ENCODE measurements at regions not wholly inside any gene's neighbourhood (a gene's known extent, or its start where the extent isn't known, plus 50 kb on each side); places are given as distances from the start of the nearest gene placed in this dataset.
"Not testable (repeated sequence)": the region's sequence is repeated elsewhere in the genome, so short reads cannot be mapped to it uniquely, and the experiment has no call there.

DNA sequence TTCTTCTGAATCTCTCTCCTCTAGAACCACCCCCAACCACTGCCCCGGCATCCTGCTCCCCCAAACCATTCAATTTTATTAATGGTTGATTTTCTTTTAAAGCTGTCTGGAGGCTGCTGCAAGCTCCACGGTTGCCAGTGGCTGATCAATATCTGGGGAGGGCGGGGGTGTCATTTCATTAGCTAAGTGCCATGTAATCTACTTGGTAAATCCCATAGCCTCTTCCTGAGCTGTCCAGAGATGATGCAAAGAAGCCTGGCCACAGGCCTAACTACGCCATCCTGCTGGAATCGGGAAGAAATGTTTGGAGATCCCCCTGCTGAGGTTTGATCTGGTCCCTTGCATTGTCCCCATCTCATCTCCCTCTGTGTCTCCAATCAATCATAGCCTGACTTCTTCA, 440.1 kb downstream of the MIAT start:
- Mint-ChIP-seq H3K9me3 (no peaks in the 10 kb centered on the region), H3K27me3 (peaks cover 36% of the 10 kb centered on the region), H3K36me3 (ENCODE audit: low read depth) (no peaks in the 10 kb centered on the region), H3K4me3 (no peak overlapping the region), H3K4me1 (ENCODE audit: low read depth) (peaks cover 4% of the 10 kb centered on the region), H3K27ac (no peak overlapping the region)
- intact Hi-C loops (cut with micrococcal nuclease): no loop called here

- no peak overlapping the region for H3K27ac Mint-ChIP-seq
- H3K27me3 Mint-ChIP-seq: peaks cover 41% of the 10 kb centered on the region
- no peaks in the 10 kb centered on the region for H3K36me3 Mint-ChIP-seq (ENCODE audit: low read depth)
- no peaks in the 10 kb centered on the region for H3K9me3 Mint-ChIP-seq
- no peak overlapping the region for H3K4me3 Mint-ChIP-seq
- peaks cover 4% of the 10 kb centered on the region for H3K4me1 Mint-ChIP-seq (ENCODE audit: low read depth)
- intact Hi-C loops (cut with micrococcal nuclease): no loop called here
These were observed 440.5 kb downstream of the MIAT start for GRCh38 chr22:27097933-27098332.

GRCh38 chr22:27099946-27100722, 442.7 kb downstream of the MIAT start:
- Mint-ChIP-seq H3K9me3 (no peaks in the 10 kb centered on the region), H3K4me3 (no peak overlapping the region), H3K27ac (no peak overlapping the region), H3K36me3 (ENCODE audit: low read depth) (no peaks in the 10 kb centered on the region), H3K27me3 (peaks cover 46% of the 10 kb centered on the region), H3K4me1 (ENCODE audit: low read depth) (peaks cover 4% of the 10 kb centered on the region)
- intact Hi-C loops (cut with micrococcal nuclease): no loop called here

DNA sequence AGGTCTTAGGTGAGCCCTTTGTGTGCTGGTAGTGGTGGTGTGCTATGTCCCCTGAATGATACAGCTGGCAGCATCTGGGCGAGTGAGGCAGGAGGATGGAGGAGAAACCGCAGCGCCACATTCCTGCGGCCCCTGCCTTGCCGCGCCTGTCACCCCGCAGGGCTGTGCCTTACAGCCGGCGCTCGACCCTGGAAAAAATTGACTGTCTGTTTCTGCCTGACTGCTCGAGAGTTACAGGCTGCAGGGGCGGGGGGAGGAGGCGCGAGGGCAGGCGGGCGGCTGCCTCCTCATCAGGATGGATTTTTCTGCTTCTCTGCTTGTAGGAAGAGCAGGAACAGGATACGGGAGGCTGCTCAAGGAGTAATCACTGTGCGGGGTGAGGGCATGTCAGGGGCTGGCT, 443.4 kb downstream of the MIAT start:
- intact Hi-C loops (cut with micrococcal nuclease): no loop called here
- Mint-ChIP-seq H3K27me3 (peaks cover 49% of the 10 kb centered on the region), H3K4me3 (no peak overlapping the region)

DNA sequence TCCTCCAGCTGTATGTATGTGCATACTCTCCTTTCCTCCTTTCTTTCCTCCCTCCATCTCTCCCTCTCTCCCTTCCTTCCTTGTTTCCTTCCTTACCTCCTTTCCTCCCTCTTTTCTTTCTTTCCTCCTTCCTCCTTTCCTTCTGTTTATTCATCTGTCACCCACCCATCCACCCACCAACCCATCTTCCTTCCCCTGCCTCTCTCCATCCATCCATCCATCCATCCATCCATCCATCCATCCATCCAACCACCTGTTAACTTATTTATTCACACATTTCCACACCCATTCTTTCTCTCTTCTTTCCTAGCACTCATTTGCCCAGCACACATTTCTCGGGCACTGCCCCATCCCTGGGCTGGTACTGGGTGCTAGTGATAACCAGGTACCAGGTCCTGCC, 443.9 kb downstream of the MIAT start:
- Mint-ChIP-seq H3K27ac (no peak overlapping the region), H3K27me3 (peaks cover 49% of the 10 kb centered on the region)
- intact Hi-C loops (cut with micrococcal nuclease): no loop called here

More for the DNA sequence above, 443.4 kb downstream of the MIAT start:
- no peaks in the 10 kb centered on the region for H3K9me3 Mint-ChIP-seq
- H3K36me3 Mint-ChIP-seq (ENCODE audit: low read depth): no peaks in the 10 kb centered on the region
- peaks cover 4% of the 10 kb centered on the region for H3K4me1 Mint-ChIP-seq (ENCODE audit: low read depth)
- no peak overlapping the region for H3K27ac Mint-ChIP-seq

DNA sequence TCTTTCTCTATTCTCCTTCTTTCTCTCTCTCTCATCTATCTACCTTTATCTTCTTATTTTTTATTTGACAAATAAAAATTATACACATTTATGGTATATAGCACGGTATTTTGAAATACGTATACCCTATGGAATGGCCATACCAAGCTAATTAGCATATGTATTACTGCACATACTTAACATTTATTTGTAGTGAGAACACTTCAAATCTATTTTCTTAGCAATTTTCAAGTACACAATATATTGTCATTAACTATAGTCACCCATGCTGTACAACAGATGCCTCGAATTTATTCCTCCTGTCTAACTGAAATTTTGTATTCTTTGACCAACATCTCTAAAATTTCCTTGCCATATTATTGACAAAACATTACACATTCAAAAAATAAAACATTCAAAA, 447.1 kb downstream of the MIAT start:
- H3K9me3 Mint-ChIP-seq: no peaks in the 10 kb centered on the region
- peaks cover 13% of the 10 kb centered on the region for H3K4me1 Mint-ChIP-seq (ENCODE audit: low read depth)
- no peaks in the 10 kb centered on the region for H3K36me3 Mint-ChIP-seq (ENCODE audit: low read depth)
- H3K27ac Mint-ChIP-seq: no peak overlapping the region
- intact Hi-C loops (cut with micrococcal nuclease): no loop called here
- H3K4me3 Mint-ChIP-seq: no peak overlapping the region
- H3K27me3 Mint-ChIP-seq: peaks cover 42% of the 10 kb centered on the region

More for the DNA sequence above, 443.9 kb downstream of the MIAT start:
- no peaks in the 10 kb centered on the region for H3K9me3 Mint-ChIP-seq
- no peaks in the 10 kb centered on the region for H3K36me3 Mint-ChIP-seq (ENCODE audit: low read depth)
- no peak overlapping the region for H3K4me3 Mint-ChIP-seq
- peaks cover 4% of the 10 kb centered on the region for H3K4me1 Mint-ChIP-seq (ENCODE audit: low read depth)

DNA sequence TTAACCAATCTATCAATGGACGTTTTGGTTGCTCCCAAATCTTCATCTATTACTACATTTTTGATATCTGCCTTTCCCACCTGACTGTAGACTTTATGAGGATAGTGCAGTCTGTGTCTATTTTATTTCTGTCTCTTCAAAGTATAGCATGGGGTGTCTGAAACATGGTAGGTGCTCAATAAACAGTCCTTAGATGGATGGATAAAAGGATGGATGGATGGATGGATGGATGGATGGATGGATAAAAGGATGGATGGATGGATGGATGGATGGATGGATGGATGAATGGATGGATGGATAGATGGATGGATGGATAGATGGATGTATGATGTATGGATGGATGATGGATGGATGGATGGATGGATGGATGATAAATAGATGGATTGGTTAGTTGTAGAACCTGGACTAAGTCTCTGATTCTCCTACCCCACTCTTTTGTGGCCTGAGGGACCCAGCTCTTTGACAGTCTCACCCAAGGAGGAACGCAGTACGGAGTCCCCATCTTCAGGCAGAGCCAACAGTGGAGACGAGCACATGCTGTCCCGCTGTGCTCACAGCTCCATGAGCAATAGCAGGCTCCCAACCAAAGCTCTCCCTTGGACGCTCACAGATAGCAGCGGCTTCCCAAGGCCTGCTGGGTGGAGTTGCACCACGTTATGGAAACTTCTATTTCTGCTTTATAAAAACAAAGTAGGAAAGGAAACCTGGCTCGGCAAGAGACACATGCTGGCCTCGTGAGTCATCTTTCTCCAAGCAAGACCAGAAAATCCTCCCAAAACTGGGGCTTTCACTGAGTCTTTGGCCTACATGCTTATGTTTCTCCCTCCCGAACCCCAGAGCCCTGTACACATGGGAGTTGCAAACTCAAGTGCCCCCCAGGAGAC, 448.0 kb downstream of the MIAT start:
- H3K27ac Mint-ChIP-seq: no peak overlapping the region
- H3K4me1 Mint-ChIP-seq (ENCODE audit: low read depth): peaks cover 18% of the 10 kb centered on the region
- peaks cover 33% of the 10 kb centered on the region for H3K27me3 Mint-ChIP-seq
- intact Hi-C loops (cut with micrococcal nuclease): no loop called here
- no peaks in the 10 kb centered on the region for H3K9me3 Mint-ChIP-seq
- no peak overlapping the region for H3K4me3 Mint-ChIP-seq
- H3K36me3 Mint-ChIP-seq (ENCODE audit: low read depth): no peaks in the 10 kb centered on the region

DNA sequence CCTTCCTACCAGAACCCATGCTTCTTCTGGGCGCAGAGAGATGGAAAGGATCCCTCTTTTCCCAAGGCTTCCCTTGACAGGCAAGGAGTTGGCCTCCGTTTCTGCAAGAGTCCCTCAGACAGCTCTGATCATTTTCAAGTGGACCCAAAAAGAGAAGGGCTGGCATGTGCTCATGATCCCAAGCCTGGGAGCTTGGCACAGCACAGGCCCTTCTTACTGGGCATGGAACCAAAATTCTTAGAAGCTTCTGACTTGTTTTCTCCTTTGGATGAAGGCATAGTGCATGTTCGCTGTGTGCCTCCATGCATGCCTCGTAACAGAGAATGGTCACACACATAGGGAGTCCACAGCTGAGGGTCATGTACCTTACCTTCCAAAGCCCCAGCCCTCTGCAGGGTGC, 449.6 kb downstream of the MIAT start:
- Mint-ChIP-seq H3K27ac (no peak overlapping the region), H3K9me3 (no peaks in the 10 kb centered on the region), H3K4me1 (ENCODE audit: low read depth) (peaks cover 22% of the 10 kb centered on the region), H3K36me3 (ENCODE audit: low read depth) (no peaks in the 10 kb centered on the region), H3K27me3 (peaks cover 17% of the 10 kb centered on the region), H3K4me3 (no peak overlapping the region)
- intact Hi-C loops (cut with micrococcal nuclease): no loop called here

DNA sequence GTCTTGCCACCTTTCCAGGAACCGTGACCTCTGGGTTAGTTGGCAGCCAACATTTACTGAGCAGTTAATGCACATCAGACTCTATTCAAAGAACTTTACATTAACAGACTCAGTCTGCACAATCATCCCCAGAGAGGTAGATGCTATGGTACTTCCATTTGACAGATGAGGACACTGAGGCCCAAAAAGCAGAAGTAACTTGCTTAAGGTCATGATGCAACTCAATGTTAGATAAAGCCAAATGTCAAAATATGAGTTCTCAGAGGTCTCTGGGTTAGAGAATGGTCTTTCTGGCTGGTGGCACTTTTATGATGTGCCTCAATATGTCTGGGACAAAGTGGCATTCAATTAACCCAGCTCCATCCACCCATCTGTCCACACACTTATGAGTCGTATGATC, 450.0 kb downstream of the MIAT start:
- H3K4me3 Mint-ChIP-seq: no peak overlapping the region
- no peak overlapping the region for H3K27ac Mint-ChIP-seq
- no peaks in the 10 kb centered on the region for H3K36me3 Mint-ChIP-seq (ENCODE audit: low read depth)
- H3K27me3 Mint-ChIP-seq: peaks cover 16% of the 10 kb centered on the region
- H3K9me3 Mint-ChIP-seq: no peaks in the 10 kb centered on the region
- intact Hi-C loops (cut with micrococcal nuclease): no loop called here
- H3K4me1 Mint-ChIP-seq (ENCODE audit: low read depth): peaks cover 22% of the 10 kb centered on the region

- H3K4me1 Mint-ChIP-seq (ENCODE audit: low read depth): peaks cover 25% of the 10 kb centered on the region
- H3K36me3 Mint-ChIP-seq (ENCODE audit: low read depth): no peaks in the 10 kb centered on the region
- no peak overlapping the region for H3K27ac Mint-ChIP-seq
- intact Hi-C loops (cut with micrococcal nuclease): no loop called here
- H3K27me3 Mint-ChIP-seq: peaks cover 12% of the 10 kb centered on the region
- no peak overlapping the region for H3K4me3 Mint-ChIP-seq
- no peaks in the 10 kb centered on the region for H3K9me3 Mint-ChIP-seq
These were observed 450.4 kb downstream of the MIAT start for GRCh38 chr22:27107824-27108223.

DNA sequence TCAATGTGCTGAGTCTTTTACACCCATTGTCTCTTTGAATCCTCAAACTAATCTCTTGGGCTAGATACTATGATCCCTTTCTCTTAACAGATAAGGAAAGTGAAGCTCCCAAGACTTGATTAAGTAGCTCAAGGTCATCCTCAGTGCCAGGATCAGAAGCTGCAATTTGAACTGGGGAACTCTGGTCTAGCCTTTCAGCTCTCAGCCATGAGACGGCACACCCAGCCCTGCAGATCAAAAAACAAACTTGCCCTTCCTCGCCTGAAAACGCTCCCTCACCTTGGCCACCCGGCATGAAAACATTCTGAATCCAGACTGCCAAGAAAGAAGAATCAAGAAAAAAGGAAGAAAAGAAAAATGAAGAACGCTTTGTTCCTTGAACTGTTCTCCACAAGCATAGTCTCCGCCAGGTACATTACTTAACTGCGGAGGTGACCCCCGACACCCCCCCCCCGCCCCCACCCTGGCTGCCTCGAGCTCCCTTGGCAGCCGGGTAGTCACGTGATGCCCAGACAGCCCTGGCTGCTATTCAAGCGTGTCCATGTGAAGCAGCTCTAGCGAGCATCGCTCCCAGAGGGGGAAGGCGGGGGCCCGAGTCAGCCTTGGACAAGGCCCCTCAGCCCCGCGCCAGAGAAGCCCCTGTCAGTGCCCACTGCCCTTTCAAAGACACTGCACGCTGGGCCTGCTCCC, 451.2 kb downstream of the MIAT start:
- no peak overlapping the region for H3K27ac Mint-ChIP-seq
- peaks cover 10% of the 10 kb centered on the region for H3K27me3 Mint-ChIP-seq
- H3K36me3 Mint-ChIP-seq (ENCODE audit: low read depth): no peaks in the 10 kb centered on the region
- H3K4me1 Mint-ChIP-seq (ENCODE audit: low read depth): peaks cover 33% of the 10 kb centered on the region
- H3K9me3 Mint-ChIP-seq: no peaks in the 10 kb centered on the region
- intact Hi-C loops (cut with micrococcal nuclease): no loop called here
- H3K4me3 Mint-ChIP-seq: no peak overlapping the region

GRCh38 chr22:27109406-27109805, 452.0 kb downstream of the MIAT start:
- H3K4me1 Mint-ChIP-seq (ENCODE audit: low read depth): peaks cover 40% of the 10 kb centered on the region
- intact Hi-C loops (cut with micrococcal nuclease); H3K4me3 Mint-ChIP-seq; H3K27ac Mint-ChIP-seq; H3K27me3 Mint-ChIP-seq; H3K36me3 Mint-ChIP-seq (ENCODE audit: low read depth); H3K9me3 Mint-ChIP-seq: not testable (repeated sequence)

- Mint-ChIP-seq H3K4me1 (ENCODE audit: low read depth) (peaks cover 47% of the 10 kb centered on the region), H3K27me3 (no peaks in the 10 kb centered on the region), H3K9me3 (no peaks in the 10 kb centered on the region), H3K27ac (peak overlapping the region; percentile 52), H3K36me3 (ENCODE audit: low read depth) (no peaks in the 10 kb centered on the region), H3K4me3 (no peak overlapping the region)
- intact Hi-C loops (cut with micrococcal nuclease): no loop called here
These were observed 453.5 kb downstream of the MIAT start for GRCh38 chr22:27110665-27111451.

All from dendritic cell treated with granulocyte-macrophage colony-stimulating factor and Interleukin-4, amounts not matched to agents 40 ng/mL and 50 ng/mL, for 4 days (primary cell).